ENCODE measurements at regions not wholly inside any gene's neighbourhood (a gene's known extent, or its start where the extent isn't known, plus 50 kb on each side); places are given as distances from the start of the nearest gene placed in this dataset.
"Not testable (repeated sequence)": the region's sequence is repeated elsewhere in the genome, so short reads cannot be mapped to it uniquely, and the experiment has no call there.

GRCh38 chr2:226160617-226161016, 639.0 kb downstream of the IRS1 start:
- DNase-seq (ENCODE audit: low read depth) = not testable (repeated sequence)

DNA sequence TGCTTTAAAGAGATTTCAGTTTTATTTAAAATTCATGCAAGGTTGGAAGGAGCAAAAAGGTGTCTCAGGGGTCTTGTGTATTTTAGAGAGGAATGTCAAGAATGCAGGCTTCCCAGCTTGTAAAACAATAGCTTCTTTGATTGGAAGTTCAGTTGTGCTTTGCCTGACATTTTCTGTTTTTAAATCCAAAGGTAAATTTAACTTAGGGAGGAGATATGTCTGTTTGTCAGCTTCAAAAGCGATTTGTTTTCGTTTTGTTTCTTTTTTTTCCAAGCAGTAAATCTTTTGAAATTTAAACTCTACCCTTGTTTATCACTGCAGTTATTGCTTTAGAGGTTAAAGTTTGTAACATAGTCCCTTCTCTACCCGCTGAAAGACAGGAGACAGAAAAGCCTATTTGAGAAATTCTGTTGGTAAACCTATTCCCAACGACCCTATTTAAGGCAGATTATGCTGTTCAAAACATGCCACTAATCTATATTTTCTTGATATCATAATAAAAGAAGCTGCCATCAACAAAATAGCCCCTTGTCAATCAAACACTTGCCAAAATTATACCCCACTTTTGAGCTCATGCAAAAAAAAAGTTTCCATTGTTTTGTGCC, 639.6 kb downstream of the IRS1 start:
- DNase-seq (ENCODE audit: low read depth) = no peak

DNA sequence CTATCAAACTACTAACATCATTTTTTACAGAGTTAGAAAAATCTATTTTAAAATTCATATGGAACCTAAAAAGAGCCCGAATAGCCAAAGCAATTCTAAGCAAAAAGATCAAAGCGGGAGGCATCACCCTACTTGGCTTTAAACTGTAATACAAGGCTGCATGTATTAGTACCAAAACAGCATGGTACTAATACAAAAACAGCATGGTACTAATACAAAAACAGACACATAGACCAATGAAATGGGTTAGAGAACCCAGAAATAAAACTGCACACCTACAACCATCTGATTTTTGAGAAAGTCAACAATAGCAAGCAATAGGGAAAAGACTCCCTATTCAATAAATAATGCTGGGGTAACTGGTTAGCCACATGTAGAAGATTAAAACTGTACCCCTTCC, 640.7 kb downstream of the IRS1 start:
- DNase-seq (ENCODE audit: low read depth) = no peak

GRCh38 chr2:226158229-226158628, 641.4 kb downstream of the IRS1 start:
- no peak for DNase-seq (ENCODE audit: low read depth)

DNA sequence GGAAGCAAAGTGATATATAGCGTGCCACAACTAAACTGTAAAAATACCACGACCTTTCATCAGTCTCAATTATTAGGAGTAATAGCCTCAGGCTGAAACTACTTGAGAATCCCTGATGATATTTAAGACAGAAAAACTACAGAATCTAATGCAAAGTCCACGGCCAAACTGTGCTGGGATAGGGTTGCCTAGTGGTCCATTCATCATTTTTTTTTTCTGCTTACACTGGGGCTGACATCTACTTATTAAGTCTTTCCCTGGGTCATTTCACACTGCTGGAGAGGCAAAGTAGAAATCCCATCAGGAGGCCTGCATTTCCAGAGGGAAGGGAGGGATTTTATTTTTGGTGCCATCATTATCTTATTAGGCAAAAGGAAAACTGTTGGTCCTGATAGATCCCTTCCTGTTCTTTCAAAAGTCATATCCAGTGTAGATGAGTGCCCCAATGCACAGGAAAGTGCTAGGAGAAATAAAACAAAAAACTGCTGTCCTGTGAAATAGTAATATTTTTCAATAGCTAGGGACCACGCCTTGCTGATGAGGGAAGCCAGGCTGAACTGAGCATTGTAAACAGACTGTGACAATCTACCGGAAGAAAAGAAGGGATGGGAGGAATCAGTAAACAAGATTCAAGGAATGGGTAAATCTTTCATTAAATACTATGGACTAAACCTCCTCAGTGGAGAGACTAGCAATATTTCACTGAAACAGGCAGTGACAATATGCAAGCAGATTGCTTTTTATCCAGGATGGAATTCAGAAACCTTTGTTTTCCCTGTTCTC, 644.3 kb downstream of the IRS1 start:
- no peak for DNase-seq (ENCODE audit: low read depth)

- no peak for DNase-seq (ENCODE audit: low read depth)
Observed at GRCh38 chr2:226154610-226155009, 645.0 kb downstream of the IRS1 start.

- DNase-seq (ENCODE audit: low read depth) = no peak
Observed at GRCh38 chr2:226153553-226153952, 646.1 kb downstream of the IRS1 start.

GRCh38 chr2:226151157-226151556, 648.5 kb downstream of the IRS1 start:
- no peak for DNase-seq (ENCODE audit: low read depth)

GRCh38 chr2:226143091-226143490, 656.5 kb downstream of the IRS1 start:
- no peak for DNase-seq (ENCODE audit: low read depth)

GRCh38 chr2:226142463-226142862, 657.2 kb downstream of the IRS1 start:
- DNase-seq (ENCODE audit: low read depth) = no peak

DNA sequence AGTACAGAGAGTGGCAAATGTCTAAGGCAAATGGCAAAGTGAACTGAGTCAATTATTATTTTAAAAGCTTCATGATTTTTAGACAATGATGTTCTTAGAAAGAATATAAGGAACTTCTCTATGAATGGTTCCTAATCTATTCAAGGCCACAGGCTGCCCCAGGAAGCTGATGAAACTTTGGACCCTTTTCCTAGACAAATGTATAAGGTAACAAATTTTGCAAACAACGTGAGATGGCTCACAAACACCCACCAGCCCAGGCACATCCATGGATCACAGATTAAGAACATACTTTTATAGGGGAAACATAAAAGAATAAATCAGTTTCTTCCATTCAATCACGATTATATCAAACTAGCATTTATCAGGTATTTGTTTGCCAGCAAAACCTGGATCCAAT, 659.0 kb downstream of the IRS1 start:
- DNase-seq (ENCODE audit: low read depth) = no peak

DNA sequence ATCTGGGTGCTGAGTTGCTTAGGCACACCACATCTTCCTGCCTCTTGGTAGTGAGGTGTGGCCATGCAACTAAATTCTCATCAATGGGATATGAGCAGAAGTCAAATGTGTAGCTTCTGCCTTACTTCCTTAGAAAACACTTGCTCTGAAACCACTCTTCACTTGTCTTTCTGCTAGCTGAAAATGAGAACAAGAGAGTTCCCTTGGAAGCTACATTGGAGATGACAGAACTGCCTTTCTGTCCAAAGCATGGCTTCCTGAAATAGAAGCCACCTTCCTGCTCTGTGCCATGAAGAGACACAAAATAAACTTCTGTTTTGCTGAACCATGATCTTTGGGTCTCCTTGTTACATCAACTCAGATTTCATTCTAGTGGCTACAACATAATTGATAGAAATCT, 659.9 kb downstream of the IRS1 start:
- no peak for DNase-seq (ENCODE audit: low read depth)

GRCh38 chr2:226137201-226137811, 662.3 kb downstream of the IRS1 start:
- no peak for DNase-seq (ENCODE audit: low read depth)

DNA sequence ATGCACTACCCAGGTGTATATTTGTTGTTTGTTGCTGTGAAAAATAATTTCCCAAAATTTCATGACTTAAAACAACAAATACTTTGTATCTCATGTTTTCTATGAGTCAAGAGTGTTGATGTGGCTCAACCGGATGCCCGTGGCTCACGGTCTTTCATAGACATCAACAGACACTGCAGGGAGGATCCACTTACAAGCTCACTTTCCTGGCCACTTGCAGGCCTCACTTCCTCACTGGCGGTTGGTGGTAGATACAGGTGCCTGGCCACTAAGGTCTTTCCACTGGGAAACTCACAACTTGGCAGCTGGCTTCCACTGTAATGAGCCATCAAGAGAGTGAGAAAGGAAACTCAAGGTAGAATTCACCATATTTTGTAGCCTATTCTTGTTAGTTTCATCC, 662.9 kb downstream of the IRS1 start:
- DNase-seq (ENCODE audit: low read depth) = no peak

- DNase-seq (ENCODE audit: low read depth) = no peak
Observed at GRCh38 chr2:226135861-226136548, 663.6 kb downstream of the IRS1 start.

DNA sequence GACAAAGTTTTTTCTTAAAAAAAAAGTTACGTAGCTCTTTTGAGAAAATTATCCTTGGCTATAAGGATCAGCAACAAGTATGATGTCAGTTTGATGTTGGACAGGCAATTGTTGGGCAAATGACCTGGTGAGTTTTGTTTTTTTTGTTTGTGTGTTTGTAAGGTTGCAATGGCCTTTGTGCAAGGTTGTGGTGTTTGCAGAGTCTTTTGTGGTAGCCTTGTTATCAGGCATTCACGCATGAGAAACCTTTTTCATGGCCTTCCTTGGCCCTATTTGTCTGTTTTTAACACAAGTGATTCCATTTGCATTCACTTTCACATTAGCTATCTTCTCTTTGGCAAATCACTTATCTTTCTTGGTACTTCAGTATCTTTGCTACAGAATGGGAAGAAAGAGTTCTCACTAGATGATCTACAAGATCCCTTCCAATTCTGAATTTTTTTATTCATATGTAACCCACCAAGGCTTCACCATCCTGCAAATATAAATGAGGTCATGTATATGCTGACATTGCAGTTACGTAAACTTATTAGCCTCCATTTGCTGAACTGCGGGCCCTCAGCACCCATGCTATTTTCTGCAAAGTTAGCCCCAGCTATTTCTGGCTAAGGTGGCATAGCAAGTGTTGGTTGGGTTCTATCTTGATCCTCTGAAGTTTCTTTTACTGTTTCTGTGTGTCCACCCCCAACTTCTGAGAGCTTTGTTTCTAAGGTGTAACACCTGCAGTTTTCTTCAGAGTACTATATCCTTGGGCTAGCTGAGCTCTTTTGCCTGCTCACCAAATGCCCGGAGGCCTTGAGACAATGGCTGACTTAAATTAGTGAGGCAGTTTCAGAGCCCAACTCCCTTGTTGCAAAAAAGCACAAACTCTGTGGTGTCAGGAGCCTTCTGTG, 667.1 kb downstream of the IRS1 start:
- DNase-seq (ENCODE audit: low read depth) = no peak

DNA sequence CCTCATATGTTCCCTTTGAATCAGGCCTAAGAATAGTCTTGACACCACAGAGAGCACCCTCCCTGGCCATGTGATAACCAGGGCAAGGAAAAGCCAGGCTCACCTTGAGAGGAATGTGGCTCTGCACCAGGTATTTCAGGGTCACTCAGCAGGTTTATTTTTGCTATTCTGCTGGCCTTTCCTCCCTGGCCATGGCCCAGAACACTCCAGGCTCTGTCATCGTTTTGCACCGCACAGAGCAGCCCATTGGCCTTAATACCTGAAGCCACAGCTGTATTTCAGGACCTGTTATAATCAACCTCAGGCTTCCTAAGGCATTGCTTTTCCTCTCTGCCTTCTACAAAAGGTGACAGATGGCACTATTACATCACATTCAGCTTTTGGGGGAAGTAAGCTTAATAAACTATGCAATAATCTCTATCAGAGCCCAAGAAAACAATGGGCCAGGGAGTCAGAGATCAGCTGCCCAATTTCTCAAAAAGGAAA, 668.3 kb downstream of the IRS1 start:
- no peak for DNase-seq (ENCODE audit: low read depth)

DNA sequence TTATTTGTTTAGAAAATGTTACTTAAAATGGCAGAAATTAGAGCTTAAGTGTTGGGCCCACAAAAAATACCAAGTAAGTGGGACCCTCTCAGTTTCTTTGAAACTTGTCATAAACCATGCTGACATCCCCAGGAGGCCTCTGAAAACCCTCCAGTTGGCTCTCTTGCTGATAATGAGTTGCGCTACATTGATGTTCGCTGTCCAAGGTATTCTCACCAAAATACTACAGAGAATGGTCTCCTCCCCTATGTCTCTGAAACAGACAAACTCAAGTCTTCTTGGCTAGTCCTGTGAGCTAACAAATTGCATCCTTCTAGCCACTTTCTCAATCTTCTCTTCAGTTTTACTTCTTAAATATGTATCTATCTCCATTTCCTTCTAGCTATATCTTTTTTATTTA, 669.4 kb downstream of the IRS1 start:
- no peak for DNase-seq (ENCODE audit: low read depth)

DNA sequence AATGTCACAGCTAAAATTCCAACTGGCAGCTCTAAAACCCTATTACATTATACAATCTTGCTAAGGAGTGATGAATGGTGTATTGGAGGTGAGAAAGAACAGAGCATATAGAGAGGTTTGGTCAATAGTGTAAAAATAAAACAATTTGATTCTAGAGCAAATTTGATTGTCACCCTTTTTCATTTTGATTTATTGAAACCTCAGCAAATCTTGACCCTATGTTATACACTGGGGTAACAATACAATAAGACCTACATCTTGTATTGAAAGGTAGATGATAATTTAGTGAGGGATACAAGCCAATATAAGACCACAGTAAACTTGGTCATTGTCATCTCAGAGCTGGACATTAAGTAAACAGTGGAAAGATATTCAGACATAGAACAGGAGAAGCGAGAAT, 671.9 kb downstream of the IRS1 start:
- DNase-seq (ENCODE audit: low read depth) = no peak

DNA sequence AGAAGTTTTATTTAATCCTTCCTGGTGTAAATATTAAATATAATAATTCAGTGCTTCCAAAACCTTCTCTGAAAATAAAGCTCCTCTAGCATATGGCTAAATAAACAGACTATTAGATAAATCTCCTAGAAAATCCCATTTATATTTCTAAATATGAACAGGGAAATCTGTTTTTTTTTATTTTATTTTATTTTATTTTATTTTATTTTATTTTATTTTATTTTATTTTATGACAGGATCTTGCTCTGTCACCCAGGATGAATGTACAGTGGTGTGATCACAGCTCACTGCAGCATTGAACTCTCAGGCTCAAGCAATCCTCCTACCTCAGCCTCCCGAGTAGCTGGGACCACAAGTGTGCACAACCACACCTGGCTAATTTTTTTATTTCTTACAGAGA, 673.5 kb downstream of the IRS1 start:
- DNase-seq (ENCODE audit: low read depth) = no peak

GRCh38 chr2:226125176-226125883, 674.3 kb downstream of the IRS1 start:
- DNase-seq (ENCODE audit: low read depth) = no peak
